Adrenal gland (tissue), 5 donors: ENCODE measurements at regions not wholly inside any gene's neighbourhood (a gene's known extent, or its start where the extent isn't known, plus 50 kb on each side); places are given as distances from the start of the nearest gene placed in this dataset.

Experiments
- CTCF ChIP-seq, 6 experiments: fragments of 450-650 bp in 4 of 6; fragments of 200-600 bp in 2 of 6; sonication (generic) in 1 of 6; IDR thresholded peaks; 1 replicate in 5 of 6; 2 replicates in 1 of 6; pipeline versions ENCODE4 v1.5.1 to v1.8.0; 2016 to 2021; ENCODE audit warnings: antibody characterized with exemption in 6 of 6, mild to moderate bottlenecking in 2 of 6, moderate library complexity in 1 of 6
- POLR2A ChIP-seq, 2 donors: fragments of 450-650 bp; IDR thresholded peaks; one replicate each; pipeline ENCODE4 v1.6.1; 2017; ENCODE audit warnings: antibody characterized with exemption in 2 of 2, mild to moderate bottlenecking in 2 of 2, moderate library complexity in 1 of 2
- donor health status: DM: no; HTN: no; CAD: no.

DNA sequence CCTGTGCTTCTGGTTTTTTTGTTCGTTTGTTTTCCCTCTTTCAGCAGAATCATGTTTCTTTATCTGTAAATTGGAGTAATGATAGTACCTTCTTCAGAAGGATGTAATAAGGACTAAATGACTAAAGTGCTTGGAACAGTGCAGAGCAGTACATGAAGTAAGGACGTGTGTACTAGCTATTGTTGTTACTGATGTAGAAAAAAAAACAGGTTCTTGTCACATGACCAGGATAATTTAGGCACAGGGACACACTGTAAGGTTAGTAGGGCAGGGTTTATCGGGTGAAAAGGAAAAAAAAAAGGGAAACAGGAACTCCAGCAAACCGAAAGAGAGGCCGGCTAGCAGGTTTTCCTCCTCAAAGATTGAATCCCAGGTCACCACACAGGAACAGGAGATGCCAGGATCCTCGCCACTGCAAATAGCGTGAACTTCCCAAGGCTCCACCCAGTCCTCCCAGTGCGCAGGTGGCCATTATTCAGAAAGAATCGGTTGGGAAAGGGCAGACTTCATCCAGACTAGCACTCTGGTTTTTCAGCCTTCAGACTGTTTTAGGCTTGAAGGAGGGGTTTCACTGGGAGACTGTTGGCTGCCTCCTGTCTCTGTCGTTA is 63.8 kb upstream of the PRRC2C start:
- TF ChIP-seq CTCF (IDR thresholded peaks at IDR 0.05) (no peak), POLR2A (IDR thresholded peaks at IDR 0.05) (no peak)
